GM12878 (cell line): ENCODE measurements at regions not wholly inside any gene's neighbourhood (a gene's known extent, or its start where the extent isn't known, plus 50 kb on each side); places are given as distances from the start of the nearest gene placed in this dataset.

Experiments
- ATAC-seq: fragments of 200-7000 bp; cut with Tn5 transposase; 3 replicates; pipeline ENCODE4 v1.9.1; 2020; ENCODE audit warnings: mild to moderate bottlenecking, moderate library complexity
- BruUV-seq: library from RNA; stranded (reverse); fragments of 400-500 nt; replicated peaks from 2 replicates; lab custom pipeline; 2021; lab: Mats Ljungman, UMichigan
- CTCF ChIA-PET: fragments of 300-600 bp; sonication (Branson Sonifier 250); formaldehyde crosslinking; extraction: SDS; loops from one replicate; lab custom pipeline; 2021; ENCODE audit warnings: inconsistent platforms; lab: Yijun Ruan, JAX
- POLR2A ChIA-PET: fragments of 350-600 bp; formaldehyde crosslinking; extraction: SDS; loops from one replicate; lab custom pipeline; 2021; ENCODE audit warnings: inconsistent platforms; lab: Charles Lee
- RAD21 ChIA-PET: fragments of 300-600 bp; sonication (Branson Sonifier 250); formaldehyde crosslinking; loops from one replicate; lab custom pipeline; 2023; ENCODE audit warnings: antibody characterized with exemption; ENCODE audit not compliant: unreplicated experiment; lab: Charles Lee
- SMC1A ChIA-PET: fragments of 300-600 bp; sonication (Branson Sonifier 250); formaldehyde crosslinking; loops from one replicate; lab custom pipeline; 2023; ENCODE audit not compliant: unreplicated experiment, uncharacterized antibody; lab: Charles Lee
- DNase-seq: peaks from one replicate; pipeline ENCODE4 v3.0.0-alpha.2; 2011; ENCODE audit warnings: low read depth, low spot score
- FAIRE-seq: peaks from 3 replicates; lab custom pipeline; 2011; peaks lifted over from hg19 to GRCh38; lab: Jason Lieb, UNC
- H2AFZ ChIP-seq: 2 replicates; pipeline ENCODE4 v1.6.0; 2011; ENCODE audit warnings: low read depth, low read length, control low read depth; ENCODE audit not compliant: control insufficient read depth
- H3K27ac ChIP-seq: 2 replicates; pipeline ENCODE4 v1.5.1; 2011; ENCODE audit warnings: control low read depth; ENCODE audit not compliant: control insufficient read depth, insufficient read depth
- H3K27me3 ChIP-seq, 2 experiments: replicated peaks in 1 of 2; 2 replicates each; pipeline versions ENCODE4 v1.6.0 to v1.6.1; 2011; ENCODE audit warnings: low read length in 1 of 2; ENCODE audit not compliant: control insufficient read depth in 2 of 2, insufficient read depth in 2 of 2
- H3K36me3 ChIP-seq, 2 experiments: 2 replicates each; pipeline ENCODE4 v1.5.1; 2011; ENCODE audit warnings: low read length in 1 of 2; ENCODE audit not compliant: control insufficient read depth in 2 of 2, insufficient read depth in 2 of 2
- H3K4me1 ChIP-seq: 2 replicates; pipeline ENCODE4 v1.6.1; 2011; ENCODE audit warnings: mild to moderate bottlenecking, low read length, moderate library complexity, mixed read lengths; ENCODE audit not compliant: control insufficient read depth, insufficient read depth
- H3K4me2 ChIP-seq: 2 replicates; pipeline ENCODE4 v1.6.0; 2011; ENCODE audit warnings: control low read depth; ENCODE audit not compliant: control insufficient read depth, insufficient read depth
- H3K4me3 ChIP-seq: fragments of 200-600 bp; sonication (generic); 2 replicates; pipeline ENCODE4 v1.5.1; 2016
- H3K79me2 ChIP-seq: 2 replicates; pipeline ENCODE4 v1.6.0; 2011; ENCODE audit warnings: low read length; ENCODE audit not compliant: control insufficient read depth, insufficient read depth
- H3K9ac ChIP-seq: 2 replicates; pipeline ENCODE4 v1.8.0; 2011; ENCODE audit warnings: low read length, control low read depth, mixed read lengths; ENCODE audit not compliant: control insufficient read depth, insufficient read depth
- H3K9me3 ChIP-seq: replicated peaks from 3 replicates; pipeline ENCODE4 v1.5.1; 2011; ENCODE audit warnings: mild to moderate bottlenecking, low read length; ENCODE audit not compliant: control insufficient read depth, insufficient read depth
- H4K20me1 ChIP-seq: 2 replicates; pipeline ENCODE4 v1.6.0; 2011; ENCODE audit not compliant: control insufficient read depth, insufficient read depth
- BMI1 ChIP-seq: fragments of 450-650 bp; IDR thresholded peaks from 2 replicates; pipeline ENCODE4 v1.6.1; 2016; ENCODE audit warnings: mild to moderate bottlenecking, moderate library complexity, borderline replicate concordance
- CHD1 ChIP-seq: IDR thresholded peaks from 2 replicates; pipeline ENCODE4 v1.6.1; 2012; ENCODE audit warnings: low read depth, low read length, improper control_type of control experiment
- GATAD2B ChIP-seq: fragments of 450-650 bp; conservative IDR thresholded peaks from 2 replicates; pipeline ENCODE4 v1.6.1; 2017; ENCODE audit warnings: low read depth, mild to moderate bottlenecking, moderate library complexity
- KAT2A ChIP-seq: conservative IDR thresholded peaks from 2 replicates; pipeline ENCODE4 v1.6.1; 2011; ENCODE audit warnings: low read depth, low read length; ENCODE audit not compliant: control insufficient read depth
- MTA2 ChIP-seq: fragments of 450-650 bp; IDR thresholded peaks from 2 replicates; pipeline ENCODE4 v1.6.1; 2016; ENCODE audit warnings: low read depth, mild to moderate bottlenecking, moderate library complexity
- TBL1XR1 ChIP-seq: IDR thresholded peaks from 2 replicates; pipeline ENCODE4 v1.6.1; 2012; ENCODE audit warnings: low read depth, low read length, improper control_type of control experiment
- ZBTB33 ChIP-seq: fragments of 450-650 bp; IDR thresholded peaks from 2 replicates; pipeline ENCODE4 v1.6.1; 2017; ENCODE audit warnings: mild to moderate bottlenecking
- WGBS: methylation state at CpG from one replicate; pipeline ENCODE4 v1.1.6; 2016; ENCODE audit warnings: low lambda C conversion rate; ENCODE audit not compliant: insufficient replicate concordance, insufficient coverage; ENCODE audit errors: missing lambda C conversion rate; 5-methylcytosine and 5-hydroxymethylcytosine counted together
- in situ Hi-C: fragments of 300-500 bp; cut with MboI; formaldehyde crosslinking; loops from 9 replicates; pipeline ENCODE4 v1.14.3; 2018; ENCODE audit warnings: mixed read lengths
- intact Hi-C: fragments of 100-400 bp; cut with micrococcal nuclease; formaldehyde crosslinking; loops from one replicate; pipeline ENCODE4 v1.14.2; 2022; ENCODE audit not compliant: unreplicated experiment
- TF ChIP-seq, protein P1 (sequence below): fragments of 450-650 bp; formaldehyde crosslinking; IDR thresholded peaks from 2 replicates; pipeline ENCODE4 v1.5.0; 2022; ENCODE audit warnings: mild to moderate bottlenecking, missing genetic modification characterization

DNA sequence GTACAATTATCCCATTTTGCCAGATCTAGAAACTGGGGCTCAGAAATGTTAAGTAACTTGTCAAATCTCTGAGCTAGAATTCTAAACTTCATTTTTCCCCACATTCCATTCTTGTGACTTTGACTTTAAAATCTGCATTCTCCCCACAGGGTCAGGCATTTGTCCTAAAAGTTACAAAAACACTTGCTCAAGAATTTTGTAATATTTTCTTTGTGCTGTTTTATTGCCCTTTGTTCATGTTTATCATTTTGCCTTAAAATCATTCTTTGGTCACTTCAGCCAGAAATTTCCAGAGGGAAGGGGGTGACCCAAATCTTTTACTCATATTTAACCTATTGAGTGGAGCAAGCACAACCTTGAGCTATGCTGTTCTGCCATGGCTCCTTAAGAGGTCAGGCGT lies 120.1 kb upstream of the CCL21 start:
- Histone ChIP-seq H3K9me3 (no peaks in the 10 kb centered on the region), H3K4me3 (no peak overlapping the region), H4K20me1 (no peaks in the 10 kb centered on the region), H3K4me1 (no peaks in the 10 kb centered on the region), H2AFZ (no peak overlapping the region), H3K9ac (no peak overlapping the region), H3K36me3 (no peaks in the 10 kb centered on the region), H3K79me2 (no peaks in the 10 kb centered on the region), H3K27me3 (no peaks in the 10 kb centered on the region), H3K4me2 (no peak overlapping the region), H3K27ac (no peak overlapping the region)
- SMC1A ChIA-PET: interaction anchor here (0.9 kb wide), 1 partner anchor 9 kb away, joined by 4 read pairs; no protein-coding TSS in a partner anchor
- intact Hi-C loops (no loop called here), in situ Hi-C loops (no loop called here)
- no TSS peak for BruUV-seq
- RAD21 ChIA-PET: interaction anchor here (0.6 kb wide), 1 partner anchor 568 kb away, joined by 3 read pairs; no protein-coding TSS in a partner anchor
- TF ChIP-seq KAT2A: no peak
- no peak for TF ChIP-seq BMI1
- TF ChIP-seq, protein P1, sequence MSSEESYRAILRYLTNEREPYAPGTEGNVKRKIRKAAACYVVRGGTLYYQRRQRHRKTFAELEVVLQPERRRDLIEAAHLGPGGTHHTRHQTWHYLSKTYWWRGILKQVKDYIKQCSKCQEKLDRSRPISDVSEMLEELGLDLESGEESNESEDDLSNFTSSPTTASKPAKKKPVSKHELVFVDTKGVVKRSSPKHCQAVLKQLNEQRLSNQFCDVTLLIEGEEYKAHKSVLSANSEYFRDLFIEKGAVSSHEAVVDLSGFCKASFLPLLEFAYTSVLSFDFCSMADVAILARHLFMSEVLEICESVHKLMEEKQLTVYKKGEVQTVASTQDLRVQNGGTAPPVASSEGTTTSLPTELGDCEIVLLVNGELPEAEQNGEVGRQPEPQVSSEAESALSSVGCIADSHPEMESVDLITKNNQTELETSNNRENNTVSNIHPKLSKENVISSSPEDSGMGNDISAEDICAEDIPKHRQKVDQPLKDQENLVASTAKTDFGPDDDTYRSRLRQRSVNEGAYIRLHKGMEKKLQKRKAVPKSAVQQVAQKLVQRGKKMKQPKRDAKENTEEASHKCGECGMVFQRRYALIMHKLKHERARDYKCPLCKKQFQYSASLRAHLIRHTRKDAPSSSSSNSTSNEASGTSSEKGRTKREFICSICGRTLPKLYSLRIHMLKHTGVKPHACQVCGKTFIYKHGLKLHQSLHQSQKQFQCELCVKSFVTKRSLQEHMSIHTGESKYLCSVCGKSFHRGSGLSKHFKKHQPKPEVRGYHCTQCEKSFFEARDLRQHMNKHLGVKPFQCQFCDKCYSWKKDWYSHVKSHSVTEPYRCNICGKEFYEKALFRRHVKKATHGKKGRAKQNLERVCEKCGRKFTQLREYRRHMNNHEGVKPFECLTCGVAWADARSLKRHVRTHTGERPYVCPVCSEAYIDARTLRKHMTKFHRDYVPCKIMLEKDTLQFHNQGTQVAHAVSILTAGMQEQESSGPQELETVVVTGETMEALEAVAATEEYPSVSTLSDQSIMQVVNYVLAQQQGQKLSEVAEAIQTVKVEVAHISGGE (CRISPR knock-in tag): no peak
- TF ChIP-seq ZBTB33: no peak
- TF ChIP-seq CHD1: no peak
- no peak for TF ChIP-seq GATAD2B
- no peak for TF ChIP-seq TBL1XR1
- no peak for TF ChIP-seq MTA2
- POLR2A ChIA-PET: no interaction called here
- 0% methylated on average over 1 of the region's 1 CpG for WGBS
- CTCF ChIA-PET: interaction anchor here (0.7 kb wide), 1 partner anchor 36 kb away, joined by 3 read pairs; no protein-coding TSS in a partner anchor
- FAIRE-seq (no peak), ATAC-seq (no peak), DNase-seq (no peak)
